ENCODE measurements at regions not wholly inside any gene's neighbourhood (a gene's known extent, or its start where the extent isn't known, plus 50 kb on each side); places are given as distances from the start of the nearest gene placed in this dataset.

DNA sequence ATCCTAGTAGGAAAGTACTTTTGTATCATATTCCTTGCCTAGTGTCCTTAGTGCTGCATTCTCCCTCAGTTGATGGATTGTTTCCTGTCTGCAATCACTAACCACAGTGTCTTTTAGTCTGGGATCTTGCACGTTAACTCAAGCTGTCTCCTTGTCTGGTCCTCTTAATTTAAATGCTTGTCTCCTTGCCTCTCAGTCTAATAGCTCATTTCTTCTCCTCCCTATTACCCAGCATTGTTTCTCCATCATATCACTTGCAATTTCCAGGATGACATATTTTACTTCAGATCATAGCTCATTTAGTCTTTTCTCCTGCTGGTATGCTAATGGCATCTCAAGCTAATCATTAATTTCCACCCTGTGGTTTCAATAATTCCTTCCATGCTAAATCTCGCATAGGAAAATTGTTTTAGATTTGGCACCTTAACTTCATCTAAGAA lies 2052.0 kb upstream of the C9orf72 start:
- no peak for TF ChIP-seq CTCF (IDR thresholded peaks at IDR 0.05)
- TF ChIP-seq EZH2 (IDR thresholded peaks at IDR 0.05), result no peak
- TF ChIP-seq EZH2phosphoT487 (IDR thresholded peaks at IDR 0.05), result no peak

Measured in neural progenitor cell (in vitro differentiated cells).